GM23248 (cell line): ENCODE measurements at regions not wholly inside any gene's neighbourhood (a gene's known extent, or its start where the extent isn't known, plus 50 kb on each side); places are given as distances from the start of the nearest gene placed in this dataset.

Source experiments
- EZH2 ChIP-seq: fragments of 200-600 bp; sonication (generic); IDR thresholded peaks from 2 replicates; pipeline ENCODE4 v1.6.1; 2018; ENCODE audit warnings: antibody characterized with exemption, mild to moderate bottlenecking; ENCODE audit not compliant: insufficient read depth, poor library complexity, severe bottlenecking
- EZH2phosphoT487 ChIP-seq: fragments of 200-600 bp; sonication (generic); IDR thresholded peaks from 2 replicates; pipeline ENCODE4 v1.6.1; 2018; ENCODE audit warnings: antibody characterized with exemption, moderate library complexity, mild to moderate bottlenecking, low read depth; ENCODE audit not compliant: insufficient read depth

GRCh38 chr13:63025741-63026140, 1610.1 kb upstream of the PCDH20 start:
- no peak for TF ChIP-seq EZH2
- TF ChIP-seq EZH2phosphoT487 = no peak
